GM23338 (cell line): ENCODE measurements at regions not wholly inside any gene's neighbourhood (a gene's known extent, or its start where the extent isn't known, plus 50 kb on each side); places are given as distances from the start of the nearest gene placed in this dataset.

ENCODE experiments used
- ATAC-seq: fragments of 200-7000 bp; cut with Tn5 transposase; 3 replicates; pipeline ENCODE4 v1.9.1; 2020
- DNase-seq: peaks from one replicate; pipeline ENCODE4 v3.0.0-alpha.2; 2015; ENCODE audit warnings: low spot score
- H2AFZ ChIP-seq: fragments of 200-600 bp; sonication (generic); 2 replicates; pipeline ENCODE4 v1.8.0; 2016; ENCODE audit warnings: antibody characterized with exemption, mild to moderate bottlenecking, moderate library complexity
- H3F3A ChIP-seq: fragments of 200-600 bp; sonication (generic); replicated peaks from 2 replicates; pipeline ENCODE4 v1.8.0; 2017; ENCODE audit warnings: antibody characterized with exemption, mixed run types, low read depth
- H3K27ac ChIP-seq: fragments of 200-600 bp; sonication (generic); 2 replicates; pipeline ENCODE4 v1.6.1; 2016; ENCODE audit warnings: low read depth
- H3K27me3 ChIP-seq: fragments of 200-600 bp; sonication (generic); 2 replicates; pipeline ENCODE4 v1.8.0; 2016; ENCODE audit warnings: mild to moderate bottlenecking, mixed run types, moderate library complexity; ENCODE audit not compliant: insufficient read depth
- H3K36me3 ChIP-seq: fragments of 200-600 bp; sonication (generic); 2 replicates; pipeline ENCODE4 v1.8.0; 2016; ENCODE audit warnings: mild to moderate bottlenecking; ENCODE audit not compliant: insufficient read depth
- H3K4me1 ChIP-seq: fragments of 200-600 bp; sonication (generic); 2 replicates; pipeline ENCODE4 v1.8.0; 2016; ENCODE audit warnings: mild to moderate bottlenecking, moderate library complexity; ENCODE audit not compliant: insufficient read depth
- H3K4me2 ChIP-seq: fragments of 200-600 bp; sonication (generic); 2 replicates; pipeline ENCODE4 v1.7.1; 2017; ENCODE audit warnings: mixed run types
- H3K4me3 ChIP-seq: fragments of 200-600 bp; sonication (generic); 2 replicates; pipeline ENCODE4 v1.6.1; 2016; ENCODE audit warnings: mixed run types
- H3K79me2 ChIP-seq: fragments of 200-600 bp; sonication (generic); replicated peaks from 2 replicates; pipeline ENCODE4 v1.8.0; 2017; ENCODE audit warnings: mild to moderate bottlenecking; ENCODE audit not compliant: insufficient read depth
- H3K9me2 ChIP-seq: fragments of 200-600 bp; sonication (generic); 2 replicates; pipeline ENCODE4 v1.8.0; 2017; ENCODE audit not compliant: insufficient read depth
- H4K20me1 ChIP-seq: fragments of 200-600 bp; sonication (generic); replicated peaks from 2 replicates; pipeline ENCODE4 v1.8.0; 2017; ENCODE audit warnings: mild to moderate bottlenecking; ENCODE audit not compliant: insufficient read depth
- H3K27ac Mint-ChIP-seq: 2 replicates; pipeline ENCODE4 v1.8.0; 2020; ENCODE audit warnings: inconsistent platforms, mild to moderate bottlenecking, moderate library complexity, mixed read lengths
- H3K27me3 Mint-ChIP-seq: 3 replicates; pipeline ENCODE4 v1.8.0; 2022; ENCODE audit warnings: low read depth, mild to moderate bottlenecking, moderate library complexity, mixed read lengths, inconsistent platforms; ENCODE audit not compliant: insufficient read depth, poor library complexity
- H3K36me3 Mint-ChIP-seq: 3 replicates; pipeline ENCODE4 v1.8.0; 2021; ENCODE audit warnings: low read depth, mild to moderate bottlenecking, inconsistent platforms, moderate library complexity, mixed read lengths
- H3K4me1 Mint-ChIP-seq: 3 replicates; pipeline ENCODE4 v1.8.0; 2020; ENCODE audit warnings: mild to moderate bottlenecking, inconsistent platforms, mixed read lengths
- H3K4me3 Mint-ChIP-seq: 3 replicates; pipeline ENCODE4 v1.8.0; 2021; ENCODE audit warnings: moderate library complexity, mild to moderate bottlenecking, inconsistent platforms, mixed read lengths
- H3K9me3 Mint-ChIP-seq: 3 replicates; pipeline ENCODE4 v1.8.0; 2020; ENCODE audit warnings: moderate library complexity, mild to moderate bottlenecking, inconsistent platforms, mixed read lengths
- CREB1 ChIP-seq: fragments of 250-450 bp; sonication (Bioruptor Pico); IDR thresholded peaks from 2 replicates; pipeline ENCODE4 v1.5.0; 2020; ENCODE audit warnings: low read depth, mild to moderate bottlenecking, moderate library complexity
- EZH2 ChIP-seq: fragments of 200-600 bp; sonication (generic); IDR thresholded peaks from one replicate; pipeline ENCODE4 v1.8.0; 2017; ENCODE audit warnings: antibody characterized with exemption, mild to moderate bottlenecking, low read depth; ENCODE audit not compliant: unreplicated experiment
- EZH2phosphoT487 ChIP-seq: fragments of 200-600 bp; sonication (generic); IDR thresholded peaks from one replicate; pipeline ENCODE4 v1.8.1; 2018; ENCODE audit warnings: antibody characterized with exemption; ENCODE audit not compliant: unreplicated experiment
- JUNB ChIP-seq: IDR thresholded peaks from one replicate; pipeline ENCODE4 v1.6.1; 2016; ENCODE audit warnings: antibody characterized with exemption; ENCODE audit not compliant: unreplicated experiment
- NANOG ChIP-seq: IDR thresholded peaks from 2 replicates; pipeline ENCODE4 v1.6.1; 2016; ENCODE audit warnings: antibody characterized with exemption, borderline replicate concordance
- POLR2AphosphoS5 ChIP-seq: IDR thresholded peaks from 2 replicates; pipeline ENCODE4 v1.6.1; 2016; ENCODE audit warnings: antibody characterized with exemption, low read depth
- REST ChIP-seq: IDR thresholded peaks from one replicate; pipeline ENCODE4 v1.6.1; 2018; ENCODE audit warnings: antibody characterized with exemption; ENCODE audit not compliant: unreplicated experiment
- STAT1 ChIP-seq: IDR thresholded peaks from one replicate; pipeline ENCODE4 v1.6.1; 2016; ENCODE audit warnings: antibody characterized with exemption; ENCODE audit not compliant: unreplicated experiment
- ZNF114 ChIP-seq: fragments of 250-450 bp; sonication (Bioruptor Pico); IDR thresholded peaks from 2 replicates; pipeline ENCODE4 v1.5.0; 2020; ENCODE audit warnings: mild to moderate bottlenecking, moderate library complexity
- ZNF331 ChIP-seq: fragments of 250-450 bp; sonication (Bioruptor Pico); IDR thresholded peaks from 2 replicates; pipeline ENCODE4 v1.5.0; 2020; ENCODE audit warnings: low read depth, mild to moderate bottlenecking, moderate library complexity
- TF ChIP-seq, protein P1 (sequence below): IDR thresholded peaks from 2 replicates; pipeline ENCODE4 v1.6.1; 2016; ENCODE audit warnings: antibody characterized with exemption
- TF ChIP-seq, protein P2 (sequence below), 2 experiments: fragments of 200-600 bp in 1 of 2; sonication (generic) in 1 of 2; conservative IDR thresholded peaks; 2 replicates each; pipeline versions ENCODE4 v1.5.1 to v1.6.1; 2016 to 2017; ENCODE audit warnings: antibody characterized with exemption in 2 of 2, low read depth in 2 of 2, mild to moderate bottlenecking in 2 of 2, moderate library complexity in 1 of 2
- TF ChIP-seq, protein P3 (sequence below): fragments of 250-450 bp; sonication (Bioruptor Pico); IDR thresholded peaks from 2 replicates; pipeline ENCODE4 v1.5.0; 2020; ENCODE audit warnings: mild to moderate bottlenecking, moderate library complexity

- Histone ChIP-seq H3F3A (no peaks in the 10 kb centered on the region), H3K4me2 (no peak overlapping the region), H3K27ac (no peak overlapping the region), H3K9me2 (no peaks in the 10 kb centered on the region), H3K79me2 (no peaks in the 10 kb centered on the region), H3K36me3 (no peaks in the 10 kb centered on the region), H3K4me3 (no peak overlapping the region), H2AFZ (no peak overlapping the region), H3K4me1 (no peaks in the 10 kb centered on the region), H3K27me3 (no peaks in the 10 kb centered on the region), H4K20me1 (no peaks in the 10 kb centered on the region)
- no peak overlapping the region for H3K4me3 Mint-ChIP-seq
- H3K9me3 Mint-ChIP-seq: no peaks in the 10 kb centered on the region
- peaks cover 13% of the 10 kb centered on the region; the same call in 2 of the 3 replicates for H3K4me1 Mint-ChIP-seq
- H3K36me3 Mint-ChIP-seq: no peaks in the 10 kb centered on the region
- H3K27ac Mint-ChIP-seq: no peak overlapping the region
- no peak for DNase-seq
- TF ChIP-seq EZH2 (no peak), EZH2phosphoT487 (no peak), ZNF331 (CRISPR knock-in tag) (no peak), REST (no peak), CREB1 (CRISPR knock-in tag) (no peak), NANOG (no peak), ZNF114 (CRISPR knock-in tag) (no peak), JUNB (no peak), STAT1 (no peak), POLR2AphosphoS5 (no peak)
- TF ChIP-seq, protein P1, sequence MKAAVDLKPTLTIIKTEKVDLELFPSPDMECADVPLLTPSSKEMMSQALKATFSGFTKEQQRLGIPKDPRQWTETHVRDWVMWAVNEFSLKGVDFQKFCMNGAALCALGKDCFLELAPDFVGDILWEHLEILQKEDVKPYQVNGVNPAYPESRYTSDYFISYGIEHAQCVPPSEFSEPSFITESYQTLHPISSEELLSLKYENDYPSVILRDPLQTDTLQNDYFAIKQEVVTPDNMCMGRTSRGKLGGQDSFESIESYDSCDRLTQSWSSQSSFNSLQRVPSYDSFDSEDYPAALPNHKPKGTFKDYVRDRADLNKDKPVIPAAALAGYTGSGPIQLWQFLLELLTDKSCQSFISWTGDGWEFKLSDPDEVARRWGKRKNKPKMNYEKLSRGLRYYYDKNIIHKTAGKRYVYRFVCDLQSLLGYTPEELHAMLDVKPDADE: no peak
- TF ChIP-seq, protein P2, sequence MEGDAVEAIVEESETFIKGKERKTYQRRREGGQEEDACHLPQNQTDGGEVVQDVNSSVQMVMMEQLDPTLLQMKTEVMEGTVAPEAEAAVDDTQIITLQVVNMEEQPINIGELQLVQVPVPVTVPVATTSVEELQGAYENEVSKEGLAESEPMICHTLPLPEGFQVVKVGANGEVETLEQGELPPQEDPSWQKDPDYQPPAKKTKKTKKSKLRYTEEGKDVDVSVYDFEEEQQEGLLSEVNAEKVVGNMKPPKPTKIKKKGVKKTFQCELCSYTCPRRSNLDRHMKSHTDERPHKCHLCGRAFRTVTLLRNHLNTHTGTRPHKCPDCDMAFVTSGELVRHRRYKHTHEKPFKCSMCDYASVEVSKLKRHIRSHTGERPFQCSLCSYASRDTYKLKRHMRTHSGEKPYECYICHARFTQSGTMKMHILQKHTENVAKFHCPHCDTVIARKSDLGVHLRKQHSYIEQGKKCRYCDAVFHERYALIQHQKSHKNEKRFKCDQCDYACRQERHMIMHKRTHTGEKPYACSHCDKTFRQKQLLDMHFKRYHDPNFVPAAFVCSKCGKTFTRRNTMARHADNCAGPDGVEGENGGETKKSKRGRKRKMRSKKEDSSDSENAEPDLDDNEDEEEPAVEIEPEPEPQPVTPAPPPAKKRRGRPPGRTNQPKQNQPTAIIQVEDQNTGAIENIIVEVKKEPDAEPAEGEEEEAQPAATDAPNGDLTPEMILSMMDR (conservative IDR thresholded peaks at IDR 0.05; ENCODE audit: low read depth in 2 of 2): no peak
- TF ChIP-seq, protein P3, sequence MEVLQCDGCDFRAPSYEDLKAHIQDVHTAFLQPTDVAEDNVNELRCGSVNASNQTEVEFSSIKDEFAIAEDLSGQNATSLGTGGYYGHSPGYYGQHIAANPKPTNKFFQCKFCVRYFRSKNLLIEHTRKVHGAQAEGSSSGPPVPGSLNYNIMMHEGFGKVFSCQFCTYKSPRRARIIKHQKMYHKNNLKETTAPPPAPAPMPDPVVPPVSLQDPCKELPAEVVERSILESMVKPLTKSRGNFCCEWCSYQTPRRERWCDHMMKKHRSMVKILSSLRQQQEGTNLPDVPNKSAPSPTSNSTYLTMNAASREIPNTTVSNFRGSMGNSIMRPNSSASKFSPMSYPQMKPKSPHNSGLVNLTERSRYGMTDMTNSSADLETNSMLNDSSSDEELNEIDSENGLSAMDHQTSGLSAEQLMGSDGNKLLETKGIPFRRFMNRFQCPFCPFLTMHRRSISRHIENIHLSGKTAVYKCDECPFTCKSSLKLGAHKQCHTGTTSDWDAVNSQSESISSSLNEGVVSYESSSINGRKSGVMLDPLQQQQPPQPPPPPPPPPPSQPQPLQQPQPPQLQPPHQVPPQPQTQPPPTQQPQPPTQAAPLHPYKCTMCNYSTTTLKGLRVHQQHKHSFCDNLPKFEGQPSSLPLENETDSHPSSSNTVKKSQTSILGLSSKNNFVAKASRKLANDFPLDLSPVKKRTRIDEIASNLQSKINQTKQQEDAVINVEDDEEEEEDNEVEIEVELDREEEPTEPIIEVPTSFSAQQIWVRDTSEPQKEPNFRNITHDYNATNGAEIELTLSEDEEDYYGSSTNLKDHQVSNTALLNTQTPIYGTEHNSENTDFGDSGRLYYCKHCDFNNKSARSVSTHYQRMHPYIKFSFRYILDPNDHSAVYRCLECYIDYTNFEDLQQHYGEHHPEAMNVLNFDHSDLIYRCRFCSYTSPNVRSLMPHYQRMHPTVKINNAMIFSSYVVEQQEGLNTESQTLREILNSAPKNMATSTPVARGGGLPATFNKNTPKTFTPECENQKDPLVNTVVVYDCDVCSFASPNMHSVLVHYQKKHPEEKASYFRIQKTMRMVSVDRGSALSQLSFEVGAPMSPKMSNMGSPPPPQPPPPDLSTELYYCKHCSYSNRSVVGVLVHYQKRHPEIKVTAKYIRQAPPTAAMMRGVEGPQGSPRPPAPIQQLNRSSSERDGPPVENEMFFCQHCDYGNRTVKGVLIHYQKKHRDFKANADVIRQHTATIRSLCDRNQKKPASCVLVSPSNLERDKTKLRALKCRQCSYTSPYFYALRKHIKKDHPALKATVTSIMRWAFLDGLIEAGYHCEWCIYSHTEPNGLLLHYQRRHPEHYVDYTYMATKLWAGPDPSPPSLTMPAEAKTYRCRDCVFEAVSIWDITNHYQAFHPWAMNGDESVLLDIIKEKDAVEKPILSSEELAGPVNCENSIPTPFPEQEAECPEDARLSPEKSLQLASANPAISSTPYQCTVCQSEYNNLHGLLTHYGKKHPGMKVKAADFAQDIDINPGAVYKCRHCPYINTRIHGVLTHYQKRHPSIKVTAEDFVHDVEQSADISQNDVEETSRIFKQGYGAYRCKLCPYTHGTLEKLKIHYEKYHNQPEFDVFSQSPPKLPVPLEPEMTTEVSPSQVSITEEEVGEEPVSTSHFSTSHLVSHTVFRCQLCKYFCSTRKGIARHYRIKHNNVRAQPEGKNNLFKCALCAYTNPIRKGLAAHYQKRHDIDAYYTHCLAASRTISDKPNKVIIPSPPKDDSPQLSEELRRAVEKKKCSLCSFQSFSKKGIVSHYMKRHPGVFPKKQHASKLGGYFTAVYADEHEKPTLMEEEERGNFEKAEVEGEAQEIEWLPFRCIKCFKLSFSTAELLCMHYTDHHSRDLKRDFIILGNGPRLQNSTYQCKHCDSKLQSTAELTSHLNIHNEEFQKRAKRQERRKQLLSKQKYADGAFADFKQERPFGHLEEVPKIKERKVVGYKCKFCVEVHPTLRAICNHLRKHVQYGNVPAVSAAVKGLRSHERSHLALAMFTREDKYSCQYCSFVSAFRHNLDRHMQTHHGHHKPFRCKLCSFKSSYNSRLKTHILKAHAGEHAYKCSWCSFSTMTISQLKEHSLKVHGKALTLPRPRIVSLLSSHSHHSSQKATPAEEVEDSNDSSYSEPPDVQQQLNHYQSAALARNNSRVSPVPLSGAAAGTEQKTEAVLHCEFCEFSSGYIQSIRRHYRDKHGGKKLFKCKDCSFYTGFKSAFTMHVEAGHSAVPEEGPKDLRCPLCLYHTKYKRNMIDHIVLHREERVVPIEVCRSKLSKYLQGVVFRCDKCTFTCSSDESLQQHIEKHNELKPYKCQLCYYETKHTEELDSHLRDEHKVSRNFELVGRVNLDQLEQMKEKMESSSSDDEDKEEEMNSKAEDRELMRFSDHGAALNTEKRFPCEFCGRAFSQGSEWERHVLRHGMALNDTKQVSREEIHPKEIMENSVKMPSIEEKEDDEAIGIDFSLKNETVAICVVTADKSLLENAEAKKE (CRISPR knock-in tag): no peak
- H3K27me3 Mint-ChIP-seq: no peaks in the 10 kb centered on the region
- ATAC-seq: no peak
Measured at GRCh38 chr6:133047706-133048105, 193.5 kb upstream of the EYA4 start.
